ENCODE measurements at regions not wholly inside any gene's neighbourhood (a gene's known extent, or its start where the extent isn't known, plus 50 kb on each side); places are given as distances from the start of the nearest gene placed in this dataset.

GRCh38 chr10:36224431-36224985 is 582.4 kb upstream of the FZD8 start:
- POLR2A ChIA-PET (ENCODE audit: low non-redundant PET): no interaction called here
- no peaks in the 10 kb centered on the region for H3K27me3 ChIP-seq (replicated peaks; ENCODE audit: insufficient read depth, low read depth, low read length, poor library complexity)
- H3K27ac ChIP-seq (ENCODE audit: low read depth, low read length, poor library complexity, severe bottlenecking): no peak overlapping the region
- BruUV-seq (replicated peaks): no TSS peak
- no peak for TF ChIP-seq EZH2 (IDR thresholded peaks at IDR 0.05; ENCODE audit: borderline replicate concordance, low read depth, low read length, poor library complexity, severe bottlenecking)
- no peak for TF ChIP-seq CTCF (conservative IDR thresholded peaks at IDR 0.05; ENCODE audit: low read depth, low read length)
- DNase-seq (ENCODE audit: low spot score): no peak
- intact Hi-C loops (cut with micrococcal nuclease; ENCODE audit: unreplicated experiment): no loop called here
- no peaks in the 10 kb centered on the region for H3K36me3 ChIP-seq (ENCODE audit: insufficient read depth, low read length, poor library complexity, severe bottlenecking)
- H3K9me3 ChIP-seq (ENCODE audit: low read depth, low read length, poor library complexity, severe bottlenecking): no peaks in the 10 kb centered on the region
- peaks cover 16% of the 10 kb centered on the region for H3K4me1 ChIP-seq (ENCODE audit: insufficient read depth, low read length, poor library complexity, severe bottlenecking)
- no peak overlapping the region for H3K4me3 ChIP-seq (ENCODE audit: low read depth, low read length, poor library complexity, severe bottlenecking)
- CTCF ChIA-PET: no interaction called here

- no peak overlapping the region for H3K27ac ChIP-seq (ENCODE audit: low read depth, low read length, poor library complexity, severe bottlenecking)
- POLR2A ChIA-PET (ENCODE audit: low non-redundant PET): interaction anchor here (0.6 kb wide), 1 partner anchor 157 kb away, joined by 5 read pairs; no protein-coding TSS in a partner anchor
- intact Hi-C loops (cut with micrococcal nuclease; ENCODE audit: unreplicated experiment): no loop called here
- TF ChIP-seq CTCF (conservative IDR thresholded peaks at IDR 0.05; ENCODE audit: low read depth, low read length) (no peak), EZH2 (IDR thresholded peaks at IDR 0.05; ENCODE audit: borderline replicate concordance, low read depth, low read length, poor library complexity, severe bottlenecking) (no peak)
- H3K4me3 ChIP-seq (ENCODE audit: low read depth, low read length, poor library complexity, severe bottlenecking): no peak overlapping the region
- CTCF ChIA-PET: no interaction called here
- DNase-seq (ENCODE audit: low spot score): no peak
- no peaks in the 10 kb centered on the region for H3K36me3 ChIP-seq (ENCODE audit: insufficient read depth, low read length, poor library complexity, severe bottlenecking)
- H3K27me3 ChIP-seq (replicated peaks; ENCODE audit: insufficient read depth, low read depth, low read length, poor library complexity): no peaks in the 10 kb centered on the region
- H3K9me3 ChIP-seq (ENCODE audit: low read depth, low read length, poor library complexity, severe bottlenecking): no peaks in the 10 kb centered on the region
- H3K4me1 ChIP-seq (ENCODE audit: insufficient read depth, low read length, poor library complexity, severe bottlenecking): peaks cover 19% of the 10 kb centered on the region
- BruUV-seq (replicated peaks): no TSS peak
Observed at GRCh38 chr10:36221101-36221500, 579.0 kb upstream of the FZD8 start.

- no peaks in the 10 kb centered on the region for H3K36me3 ChIP-seq (ENCODE audit: insufficient read depth, low read length, poor library complexity, severe bottlenecking)
- TF ChIP-seq CTCF (conservative IDR thresholded peaks at IDR 0.05; ENCODE audit: low read depth, low read length): no peak
- TF ChIP-seq EZH2 (IDR thresholded peaks at IDR 0.05; ENCODE audit: borderline replicate concordance, low read depth, low read length, poor library complexity, severe bottlenecking): no peak
- peak; percentile 86 for DNase-seq (ENCODE audit: low spot score)
- no TSS peak for BruUV-seq (replicated peaks)
- peaks cover 19% of the 10 kb centered on the region for H3K4me1 ChIP-seq (ENCODE audit: insufficient read depth, low read length, poor library complexity, severe bottlenecking)
- no peak overlapping the region for H3K27ac ChIP-seq (ENCODE audit: low read depth, low read length, poor library complexity, severe bottlenecking)
- ChIA-PET POLR2A (ENCODE audit: low non-redundant PET) (no interaction called here), CTCF (no interaction called here)
- H3K9me3 ChIP-seq (ENCODE audit: low read depth, low read length, poor library complexity, severe bottlenecking): no peaks in the 10 kb centered on the region
- no peak overlapping the region for H3K4me3 ChIP-seq (ENCODE audit: low read depth, low read length, poor library complexity, severe bottlenecking)
- H3K27me3 ChIP-seq (replicated peaks; ENCODE audit: insufficient read depth, low read depth, low read length, poor library complexity): no peaks in the 10 kb centered on the region
- intact Hi-C loops (cut with micrococcal nuclease; ENCODE audit: unreplicated experiment): no loop called here
Observed at GRCh38 chr10:36220151-36220550, 578.1 kb upstream of the FZD8 start.

Measured in A673 (cell line).